Hepatocyte (in vitro differentiated cells): ENCODE measurements at regions not wholly inside any gene's neighbourhood (a gene's known extent, or its start where the extent isn't known, plus 50 kb on each side); places are given as distances from the start of the nearest gene placed in this dataset.

Experiments used
- DNase-seq: peaks from one replicate; pipeline ENCODE4 v3.0.0-alpha.2; 2016; ENCODE audit warnings: low spot score
- H2AFZ ChIP-seq: fragments of 200-600 bp; sonication (generic); 2 replicates; pipeline ENCODE4 v1.6.0; 2016; ENCODE audit warnings: antibody characterized with exemption, mild to moderate bottlenecking
- H3K27ac ChIP-seq: fragments of 200-600 bp; sonication (generic); 2 replicates; pipeline ENCODE4 v1.5.1; 2016; ENCODE audit warnings: mild to moderate bottlenecking
- H3K27me3 ChIP-seq: fragments of 200-600 bp; sonication (generic); 2 replicates; pipeline ENCODE4 v1.6.1; 2016
- H3K36me3 ChIP-seq: fragments of 200-600 bp; sonication (generic); replicated peaks from 2 replicates; pipeline ENCODE4 v1.5.1; 2016; ENCODE audit warnings: low read depth; ENCODE audit not compliant: insufficient read depth
- H3K4me1 ChIP-seq: fragments of 200-600 bp; sonication (generic); 2 replicates; pipeline ENCODE4 v1.5.1; 2016; ENCODE audit warnings: mild to moderate bottlenecking, moderate library complexity; ENCODE audit not compliant: insufficient read depth
- H3K4me2 ChIP-seq: fragments of 200-600 bp; sonication (generic); 2 replicates; pipeline ENCODE4 v1.6.0; 2016
- H3K4me3 ChIP-seq: fragments of 200-600 bp; sonication (generic); 2 replicates; pipeline ENCODE4 v1.5.1; 2016; ENCODE audit warnings: mild to moderate bottlenecking
- H3K79me2 ChIP-seq: fragments of 200-600 bp; sonication (generic); 2 replicates; pipeline ENCODE4 v1.6.0; 2017; ENCODE audit warnings: mild to moderate bottlenecking
- H3K9me2 ChIP-seq: fragments of 200-600 bp; sonication (generic); replicated peaks from 2 replicates; pipeline ENCODE4 v1.6.0; 2017; ENCODE audit warnings: mild to moderate bottlenecking; ENCODE audit not compliant: insufficient read depth
- H3K9me3 ChIP-seq: fragments of 200-600 bp; sonication (generic); 2 replicates; pipeline ENCODE4 v1.5.1; 2016; ENCODE audit warnings: low read depth, mild to moderate bottlenecking
- H4K20me1 ChIP-seq: fragments of 200-600 bp; sonication (generic); 2 replicates; pipeline ENCODE4 v1.6.0; 2016; ENCODE audit warnings: mild to moderate bottlenecking; ENCODE audit not compliant: insufficient read depth, poor library complexity, severe bottlenecking
- CTCF ChIP-seq: fragments of 200-600 bp; sonication (generic); IDR thresholded peaks from 2 replicates; pipeline ENCODE4 v1.5.1; 2016; ENCODE audit warnings: antibody characterized with exemption, mild to moderate bottlenecking; ENCODE audit not compliant: poor library complexity
- EZH2 ChIP-seq: fragments of 200-600 bp; sonication (generic); IDR thresholded peaks from 2 replicates; pipeline ENCODE4 v1.6.1; 2016; ENCODE audit warnings: antibody characterized with exemption, mild to moderate bottlenecking, borderline replicate concordance
- EZH2phosphoT487 ChIP-seq: fragments of 200-600 bp; sonication (generic); IDR thresholded peaks from one replicate; pipeline ENCODE4 v1.6.1; 2018; ENCODE audit warnings: antibody characterized with exemption, mild to moderate bottlenecking, low read depth, moderate library complexity; ENCODE audit not compliant: unreplicated experiment, severe bottlenecking
- WGBS: methylation state at CpG from one replicate; pipeline ENCODE4 v1.1.6; 2016; ENCODE audit warnings: low lambda C conversion rate; ENCODE audit errors: missing lambda C conversion rate; 5-methylcytosine and 5-hydroxymethylcytosine counted together

- Histone ChIP-seq H3K27ac (no peak overlapping the region), H2AFZ (no peak overlapping the region), H3K9me3 (no peaks in the 10 kb centered on the region), H3K4me2 (no peak overlapping the region), H3K36me3 (no peaks in the 10 kb centered on the region), H3K4me1 (no peaks in the 10 kb centered on the region), H3K79me2 (no peaks in the 10 kb centered on the region), H4K20me1 (no peaks in the 10 kb centered on the region), H3K4me3 (no peak overlapping the region), H3K9me2 (no peaks in the 10 kb centered on the region), H3K27me3 (no peaks in the 10 kb centered on the region)
- DNase-seq, result no peak
- TF ChIP-seq EZH2phosphoT487 (no peak), EZH2 (no peak), CTCF (no peak)
- 86% methylated on average over 1 of the region's 1 CpG for WGBS
Observed at GRCh38 chr2:157197848-157198247, 59.7 kb upstream of the GALNT5 start.

- WGBS, result 97% methylated on average over 4 of the region's 4 CpGs
- H4K20me1 ChIP-seq, result no peaks in the 10 kb centered on the region
- H3K4me3 ChIP-seq, result no peak overlapping the region
- no peak overlapping the region for H2AFZ ChIP-seq
- DNase-seq, result no peak
- no peaks in the 10 kb centered on the region for H3K27me3 ChIP-seq
- TF ChIP-seq EZH2phosphoT487 (no peak), CTCF (no peak), EZH2 (no peak)
- H3K27ac ChIP-seq, result no peak overlapping the region
- H3K79me2 ChIP-seq, result no peaks in the 10 kb centered on the region
- H3K4me1 ChIP-seq, result no peaks in the 10 kb centered on the region
- no peaks in the 10 kb centered on the region for H3K9me3 ChIP-seq
- H3K36me3 ChIP-seq, result no peaks in the 10 kb centered on the region
- H3K9me2 ChIP-seq, result no peaks in the 10 kb centered on the region
- H3K4me2 ChIP-seq, result no peak overlapping the region
Observed at GRCh38 chr2:157203651-157204050, 53.9 kb upstream of the GALNT5 start.

- no peak for DNase-seq
- no peak for TF ChIP-seq EZH2phosphoT487
- TF ChIP-seq EZH2, result no peak
- TF ChIP-seq CTCF, result no peak
- no peak overlapping the region for H3K4me2 ChIP-seq
- WGBS, result 95% methylated on average over 3 of the region's 3 CpGs
- no peaks in the 10 kb centered on the region for H3K4me1 ChIP-seq
- H3K36me3 ChIP-seq, result no peaks in the 10 kb centered on the region
- H3K4me3 ChIP-seq, result no peak overlapping the region
- H2AFZ ChIP-seq, result no peak overlapping the region
- H3K27me3 ChIP-seq, result no peaks in the 10 kb centered on the region
- H3K27ac ChIP-seq, result no peak overlapping the region
- no peaks in the 10 kb centered on the region for H3K9me3 ChIP-seq
- no peaks in the 10 kb centered on the region for H3K79me2 ChIP-seq
- H4K20me1 ChIP-seq, result no peaks in the 10 kb centered on the region
- no peaks in the 10 kb centered on the region for H3K9me2 ChIP-seq
Observed at GRCh38 chr2:157204401-157204800, 53.1 kb upstream of the GALNT5 start.

- no peak overlapping the region for H3K4me2 ChIP-seq
- H3K27ac ChIP-seq, result no peak overlapping the region
- TF ChIP-seq CTCF, result no peak
- TF ChIP-seq EZH2phosphoT487, result no peak
- TF ChIP-seq EZH2, result no peak
- no peak overlapping the region for H2AFZ ChIP-seq
- no peaks in the 10 kb centered on the region for H3K9me3 ChIP-seq
- no peaks in the 10 kb centered on the region for H3K9me2 ChIP-seq
- whole genome bisulfite sequencing, result 75% methylated on average over 3 of the region's 3 CpGs
- no peak for DNase-seq
- H3K27me3 ChIP-seq, result no peaks in the 10 kb centered on the region
- H3K79me2 ChIP-seq, result no peaks in the 10 kb centered on the region
- H3K4me1 ChIP-seq, result no peaks in the 10 kb centered on the region
- H3K4me3 ChIP-seq, result no peak overlapping the region
- no peaks in the 10 kb centered on the region for H3K36me3 ChIP-seq
- no peaks in the 10 kb centered on the region for H4K20me1 ChIP-seq
Observed at GRCh38 chr2:157206916-157207315, 50.6 kb upstream of the GALNT5 start.
